HFF-Myc (cell line): ENCODE measurements at regions not wholly inside any gene's neighbourhood (a gene's known extent, or its start where the extent isn't known, plus 50 kb on each side); places are given as distances from the start of the nearest gene placed in this dataset.

Source experiments
- DNase-seq: peaks from one replicate; pipeline ENCODE4 v3.0.0-alpha.2; 2011; ENCODE audit warnings: low read depth; ENCODE audit errors: extremely low read depth
- H3K4me3 ChIP-seq: replicated peaks from 2 replicates; pipeline ENCODE4 v1.5.1; 2011; ENCODE audit warnings: low read depth, mild to moderate bottlenecking, control low read depth, low read length
- CTCF ChIP-seq: IDR thresholded peaks from 2 replicates; pipeline ENCODE4 v1.5.1; 2012; ENCODE audit warnings: mild to moderate bottlenecking, low read depth, low read length, control low read depth; ENCODE audit errors: missing control alignments

GRCh38 chr10:131398166-131398565, 86.6 kb upstream of the TCERG1L start:
- no peak for TF ChIP-seq CTCF
- no peak for DNase-seq

GRCh38 chr10:131399981-131400380, 88.5 kb upstream of the TCERG1L start:
- H3K4me3 ChIP-seq: no peak overlapping the region
- no peak for DNase-seq
- no peak for TF ChIP-seq CTCF

More at GRCh38 chr10:131398166-131398565, 86.6 kb upstream of the TCERG1L start:
- H3K4me3 ChIP-seq: no peak overlapping the region

GRCh38 chr10:131400513-131400912, 89.0 kb upstream of the TCERG1L start:
- no peak overlapping the region for H3K4me3 ChIP-seq
- no peak for DNase-seq
- no peak for TF ChIP-seq CTCF

- no peak overlapping the region for H3K4me3 ChIP-seq
- no peak for TF ChIP-seq CTCF
- DNase-seq: no peak
These were observed 91.5 kb upstream of the TCERG1L start for GRCh38 chr10:131402771-131403650.

- DNase-seq: no peak
- H3K4me3 ChIP-seq: no peak overlapping the region
- TF ChIP-seq CTCF: no peak
These were observed 92.4 kb upstream of the TCERG1L start for GRCh38 chr10:131403936-131404335.

- no peak for DNase-seq
- no peak overlapping the region for H3K4me3 ChIP-seq
- TF ChIP-seq CTCF: no peak
These were observed 93.4 kb upstream of the TCERG1L start for GRCh38 chr10:131404886-131405285.
